ENCODE measurements at regions not wholly inside any gene's neighbourhood (a gene's known extent, or its start where the extent isn't known, plus 50 kb on each side); places are given as distances from the start of the nearest gene placed in this dataset.

GRCh38 chr2:180728928-180729559, 251.4 kb upstream of the UBE2E3 start:
- no peaks in the 10 kb centered on the region for H3K9me3 ChIP-seq (ENCODE audit: low read depth, low read length, poor library complexity, severe bottlenecking)
- peaks cover 15% of the 10 kb centered on the region for H3K4me1 ChIP-seq (ENCODE audit: insufficient read depth, low read length, poor library complexity, severe bottlenecking)
- H3K27ac ChIP-seq (ENCODE audit: low read depth, low read length, poor library complexity, severe bottlenecking): no peak overlapping the region
- CTCF ChIA-PET: no interaction called here
- TF ChIP-seq EZH2 (IDR thresholded peaks at IDR 0.05; ENCODE audit: borderline replicate concordance, low read depth, low read length, poor library complexity, severe bottlenecking): no peak
- no peak for TF ChIP-seq CTCF (conservative IDR thresholded peaks at IDR 0.05; ENCODE audit: low read depth, low read length)
- H3K4me3 ChIP-seq (ENCODE audit: low read depth, low read length, poor library complexity, severe bottlenecking): no peak overlapping the region
- DNase-seq (ENCODE audit: low spot score): peak; percentile 70
- H3K27me3 ChIP-seq (replicated peaks; ENCODE audit: insufficient read depth, low read depth, low read length, poor library complexity): no peaks in the 10 kb centered on the region
- no TSS peak for BruUV-seq (replicated peaks)
- H3K36me3 ChIP-seq (ENCODE audit: insufficient read depth, low read length, poor library complexity, severe bottlenecking): no peaks in the 10 kb centered on the region
- intact Hi-C loops (cut with micrococcal nuclease; ENCODE audit: unreplicated experiment): no loop called here
- POLR2A ChIA-PET (ENCODE audit: low non-redundant PET): no interaction called here

GRCh38 chr2:180723712-180724111, 256.7 kb upstream of the UBE2E3 start:
- intact Hi-C loops (cut with micrococcal nuclease; ENCODE audit: unreplicated experiment): no loop called here

GRCh38 chr2:180722551-180723239, 257.7 kb upstream of the UBE2E3 start:
- H3K27me3 ChIP-seq (replicated peaks; ENCODE audit: insufficient read depth, low read depth, low read length, poor library complexity): no peaks in the 10 kb centered on the region
- ChIA-PET POLR2A (ENCODE audit: low non-redundant PET) (no interaction called here), CTCF (no interaction called here)
- peak; percentile 81 for DNase-seq (ENCODE audit: low spot score)
- no peaks in the 10 kb centered on the region for H3K9me3 ChIP-seq (ENCODE audit: low read depth, low read length, poor library complexity, severe bottlenecking)
- H3K4me1 ChIP-seq (ENCODE audit: insufficient read depth, low read length, poor library complexity, severe bottlenecking): peaks cover 30% of the 10 kb centered on the region
- intact Hi-C loops (cut with micrococcal nuclease; ENCODE audit: unreplicated experiment): no loop called here
- no peak overlapping the region for H3K4me3 ChIP-seq (ENCODE audit: low read depth, low read length, poor library complexity, severe bottlenecking)
- no peaks in the 10 kb centered on the region for H3K36me3 ChIP-seq (ENCODE audit: insufficient read depth, low read length, poor library complexity, severe bottlenecking)
- BruUV-seq (replicated peaks): no TSS peak
- no peak overlapping the region for H3K27ac ChIP-seq (ENCODE audit: low read depth, low read length, poor library complexity, severe bottlenecking)
- TF ChIP-seq CTCF (conservative IDR thresholded peaks at IDR 0.05; ENCODE audit: low read depth, low read length) (no peak), EZH2 (IDR thresholded peaks at IDR 0.05; ENCODE audit: borderline replicate concordance, low read depth, low read length, poor library complexity, severe bottlenecking) (no peak)

More at GRCh38 chr2:180723712-180724111, 256.7 kb upstream of the UBE2E3 start:
- ChIA-PET POLR2A (ENCODE audit: low non-redundant PET) (no interaction called here), CTCF (no interaction called here)
- H3K9me3 ChIP-seq (ENCODE audit: low read depth, low read length, poor library complexity, severe bottlenecking): no peaks in the 10 kb centered on the region
- H3K4me1 ChIP-seq (ENCODE audit: insufficient read depth, low read length, poor library complexity, severe bottlenecking): peaks cover 31% of the 10 kb centered on the region
- TF ChIP-seq CTCF (conservative IDR thresholded peaks at IDR 0.05; ENCODE audit: low read depth, low read length): no peak
- H3K36me3 ChIP-seq (ENCODE audit: insufficient read depth, low read length, poor library complexity, severe bottlenecking): no peaks in the 10 kb centered on the region
- peak; percentile 55 for DNase-seq (ENCODE audit: low spot score)
- H3K27ac ChIP-seq (ENCODE audit: low read depth, low read length, poor library complexity, severe bottlenecking): peak overlapping the region; percentile 64
- no TSS peak for BruUV-seq (replicated peaks)
- H3K27me3 ChIP-seq (replicated peaks; ENCODE audit: insufficient read depth, low read depth, low read length, poor library complexity): no peaks in the 10 kb centered on the region
- no peak overlapping the region for H3K4me3 ChIP-seq (ENCODE audit: low read depth, low read length, poor library complexity, severe bottlenecking)

Data from A673 (cell line).